Endothelial cell of umbilical vein (primary cell): ENCODE measurements at regions not wholly inside any gene's neighbourhood (a gene's known extent, or its start where the extent isn't known, plus 50 kb on each side); places are given as distances from the start of the nearest gene placed in this dataset.

ENCODE experiments used
- CTCF ChIP-seq, 2 donors: IDR thresholded peaks; 1 replicate in 1 of 2; 2 replicates in 1 of 2; pipeline ENCODE4 v1.5.1; 2011; ENCODE audit warnings: low read length in 2 of 2, mild to moderate bottlenecking in 2 of 2, moderate library complexity in 2 of 2, control low read depth in 1 of 2, inconsistent platforms in 1 of 2, low read depth in 1 of 2; ENCODE audit not compliant: insufficient read depth in 1 of 2; ENCODE audit errors: extremely low read depth in 1 of 2
- GATA2 ChIP-seq: IDR thresholded peaks from 2 replicates; pipeline ENCODE4 v1.7.0; 2011; ENCODE audit warnings: low read depth, mild to moderate bottlenecking, moderate library complexity, mixed read lengths, low read length; ENCODE audit not compliant: insufficient read length, insufficient read depth
- POLR2AphosphoS5 ChIP-seq: IDR thresholded peaks from 2 replicates; pipeline ENCODE4 v1.6.1; 2012; ENCODE audit warnings: low read depth, mild to moderate bottlenecking, control low read depth, low read length, moderate library complexity; ENCODE audit not compliant: insufficient read depth

GRCh38 chr4:153919667-153920066 lies 130.8 kb upstream of the SFRP2 start:
- TF ChIP-seq CTCF (IDR thresholded peaks at IDR 0.05; ENCODE audit: extremely low read depth in 1 of 2, insufficient read depth in 1 of 2, low read depth in 1 of 2, low read length in 2 of 2), result no peak
- no peak for TF ChIP-seq GATA2
- TF ChIP-seq POLR2AphosphoS5, result no peak
